GM18861 (cell line): ENCODE measurements at regions not wholly inside any gene's neighbourhood (a gene's known extent, or its start where the extent isn't known, plus 50 kb on each side); places are given as distances from the start of the nearest gene placed in this dataset.

ENCODE experiments used
- ATAC-seq: cut with Tn5 transposase; IDR thresholded peaks from one replicate; pipeline ENCODE4 v1.9.1; 2021; ENCODE audit not compliant: unreplicated experiment

DNA sequence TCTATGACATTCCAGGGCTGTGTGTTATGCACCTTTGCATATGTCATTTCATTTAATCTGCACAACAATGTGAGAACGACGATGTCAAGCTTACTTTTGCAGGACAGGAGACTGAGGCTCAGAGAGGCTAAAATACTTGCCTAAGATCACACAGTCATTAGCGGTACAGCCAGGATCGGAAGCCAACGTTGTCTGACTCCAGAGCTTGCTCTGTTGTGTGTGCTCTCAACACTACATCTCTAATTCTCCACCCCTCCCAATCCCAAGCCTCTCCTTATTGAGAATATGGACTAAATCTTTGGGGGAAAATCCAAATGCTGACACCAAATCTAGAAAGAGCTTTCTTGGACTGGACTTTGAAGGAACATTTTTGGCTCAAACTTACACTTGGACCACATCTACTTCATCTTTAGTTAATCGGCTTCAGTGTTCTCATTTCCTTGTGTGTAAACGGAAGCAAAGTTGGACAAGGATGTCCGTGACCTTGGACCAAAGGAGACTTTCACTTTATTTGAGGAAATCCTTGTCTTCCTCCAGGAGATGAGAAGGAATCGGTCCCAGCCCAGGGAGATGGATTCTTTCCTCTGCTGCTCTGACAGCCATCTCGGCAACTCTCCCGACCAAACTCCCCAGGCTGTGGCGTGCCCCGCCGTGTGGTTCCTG is 242.4 kb downstream of the LPIN1 start:
- no peak for ATAC-seq

DNA sequence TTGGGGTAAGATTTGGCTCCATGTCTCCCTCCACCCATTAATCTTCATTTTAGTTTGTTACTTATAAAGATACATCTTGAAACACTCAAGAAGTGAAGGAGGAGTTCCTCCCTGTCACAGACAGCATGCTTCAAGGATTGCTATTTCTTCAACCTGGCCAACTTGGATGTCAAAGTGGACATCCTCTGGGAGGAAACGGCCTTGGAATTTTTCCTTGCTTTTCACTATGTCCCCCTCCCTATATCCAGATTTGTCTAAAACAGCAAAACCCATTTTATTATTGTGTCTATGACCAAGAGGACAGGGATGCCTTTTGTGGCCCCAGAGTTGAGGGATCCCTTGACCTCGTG is 242.9 kb downstream of the LPIN1 start:
- ATAC-seq: no peak

DNA sequence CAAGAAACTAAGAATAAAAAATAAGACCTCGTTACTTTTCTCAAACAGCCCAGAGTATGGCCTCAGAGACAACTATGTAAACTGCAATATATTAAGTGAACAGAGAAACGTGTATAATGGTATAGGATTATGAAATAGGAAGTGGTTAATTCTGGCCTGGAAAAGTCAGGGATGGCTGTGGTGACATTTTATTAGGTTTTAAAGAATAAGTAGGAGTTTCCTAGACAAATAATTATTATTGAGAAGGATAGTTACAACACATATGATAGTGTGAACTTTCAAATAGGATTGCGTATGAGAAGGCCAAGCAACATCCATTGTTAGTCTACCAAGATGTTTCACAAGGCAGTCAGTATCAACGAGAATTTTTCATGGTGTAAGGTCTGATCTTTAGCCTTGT is 244.1 kb downstream of the LPIN1 start:
- ATAC-seq: no peak

DNA sequence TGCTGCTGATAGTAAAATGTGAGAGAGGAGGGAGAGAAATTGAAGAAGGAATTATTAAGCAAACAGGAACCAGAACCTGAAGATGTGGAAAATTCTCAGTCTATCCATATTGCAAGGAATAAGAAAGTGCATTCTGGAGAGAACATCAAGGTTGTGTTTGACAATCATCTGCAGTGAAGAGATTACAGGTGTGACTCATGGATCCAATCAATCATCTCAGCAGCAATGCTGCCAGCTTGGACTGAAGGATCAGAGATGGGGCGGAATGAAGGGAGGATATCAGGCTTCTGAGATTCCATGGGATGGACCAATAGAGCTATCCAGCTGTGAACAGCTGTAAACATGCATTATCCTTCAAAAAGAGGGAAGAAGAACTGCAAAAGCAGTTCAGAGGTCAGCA is 247.3 kb downstream of the LPIN1 start:
- no peak for ATAC-seq

DNA sequence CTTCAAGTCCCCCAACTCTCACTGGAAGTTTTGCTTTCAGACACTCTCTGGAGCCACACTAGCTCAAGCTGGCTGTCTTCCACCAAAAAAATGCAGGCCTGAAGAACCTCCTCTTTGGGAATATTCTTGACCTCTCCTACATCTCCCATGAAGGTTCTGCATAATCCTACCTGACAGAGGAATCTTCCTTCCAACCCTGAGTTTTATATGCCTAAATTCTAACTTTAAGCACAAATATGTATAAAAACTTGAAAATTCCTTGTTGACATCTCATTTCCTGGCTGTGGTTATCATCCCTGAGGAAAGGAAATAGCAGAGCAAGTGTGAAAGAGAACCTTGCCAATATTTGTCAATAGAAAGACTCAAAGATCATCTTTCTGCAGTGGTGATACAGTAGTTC is 249.0 kb downstream of the LPIN1 start:
- no peak for ATAC-seq

DNA sequence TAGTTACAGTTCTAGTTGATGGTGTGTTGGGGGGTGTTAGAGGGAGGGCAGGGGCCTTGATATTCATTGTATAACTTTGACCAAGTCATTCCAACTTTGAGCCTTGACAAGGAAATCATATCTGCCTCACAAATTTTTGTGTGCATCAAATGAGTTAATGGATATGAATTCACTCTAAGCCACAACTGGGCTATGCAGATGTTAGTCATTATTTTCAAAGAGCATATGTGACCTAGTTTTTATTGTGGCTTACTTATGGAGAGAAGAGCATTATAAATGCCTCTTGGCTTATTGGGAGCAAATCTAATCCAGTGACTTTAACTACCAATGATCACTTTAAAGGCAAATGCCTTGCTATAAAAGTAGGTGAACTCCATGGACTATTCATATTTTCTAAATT is 250.2 kb downstream of the LPIN1 start:
- no peak for ATAC-seq

DNA sequence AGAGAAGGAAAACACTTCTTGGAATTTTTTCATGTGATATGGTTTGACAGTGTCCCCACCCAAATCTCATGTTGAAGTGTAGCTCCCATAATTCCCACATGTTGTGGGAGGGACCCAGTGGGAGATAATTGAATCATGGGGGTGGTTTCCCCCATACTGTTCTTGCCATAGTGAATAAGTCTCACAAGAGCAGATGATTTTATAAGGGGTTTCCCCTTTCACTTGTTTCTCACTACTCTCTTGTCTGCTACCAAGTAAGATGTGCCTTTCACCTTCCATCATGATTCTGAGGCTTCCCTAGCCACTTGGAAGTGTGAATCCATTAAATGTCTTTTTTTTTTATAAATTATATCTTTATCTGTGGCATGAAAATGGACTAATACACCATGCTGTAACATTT is 250.7 kb downstream of the LPIN1 start:
- ATAC-seq: no peak

DNA sequence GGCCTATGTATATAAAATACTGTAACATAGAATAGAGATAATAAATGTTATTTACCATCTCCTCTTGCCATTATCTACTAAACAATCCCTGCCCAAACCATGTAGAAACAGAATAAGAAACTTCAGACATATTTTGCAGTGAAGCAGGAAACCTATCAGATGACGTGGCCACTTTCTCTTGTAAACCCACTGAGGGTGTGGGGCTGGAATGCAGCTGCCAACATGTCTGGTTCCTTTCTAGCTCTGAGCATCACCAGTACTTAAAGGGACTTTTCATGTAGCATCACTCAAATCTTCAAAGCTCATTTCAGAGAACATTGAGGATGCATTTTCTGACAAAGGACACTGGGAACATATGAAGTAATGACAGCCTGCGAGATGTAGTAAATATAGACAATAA is 251.8 kb downstream of the LPIN1 start:
- ATAC-seq: peak; percentile 38

DNA sequence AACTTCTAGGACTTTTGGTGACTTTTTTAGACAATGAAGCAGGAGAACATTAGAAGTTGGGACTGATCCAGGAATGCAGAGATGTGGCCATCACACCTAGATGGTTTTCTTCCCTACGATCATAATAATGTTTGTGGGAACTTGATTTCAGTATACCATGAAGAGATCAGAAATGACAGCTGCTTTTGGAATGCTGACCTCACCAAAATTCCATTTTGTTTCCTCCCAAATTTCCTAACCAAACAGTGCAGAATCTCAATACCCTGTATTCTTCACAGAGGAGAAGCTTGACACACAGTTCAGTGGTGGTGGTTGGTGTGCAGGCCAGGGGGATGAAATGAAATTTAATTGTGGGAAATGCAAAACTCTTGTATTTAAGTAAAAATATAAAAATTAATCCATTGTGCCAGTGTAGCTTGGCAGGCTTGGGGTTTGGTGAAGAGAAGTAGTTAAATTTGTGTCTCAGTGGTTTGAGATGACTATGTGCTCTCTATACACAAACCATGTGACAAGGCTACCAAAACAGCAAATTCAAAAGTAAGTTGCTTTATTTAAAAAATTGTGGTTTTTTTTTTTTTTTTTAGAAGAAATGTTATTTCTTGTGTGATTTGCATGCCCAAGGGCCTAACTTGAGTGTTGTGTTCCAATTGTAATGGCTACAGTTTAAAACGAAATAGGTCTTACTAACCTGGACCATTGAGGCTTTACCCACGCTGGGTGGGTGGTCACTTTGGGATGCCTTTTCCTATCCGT is 252.4 kb downstream of the LPIN1 start:
- peak; percentile 71 for ATAC-seq

DNA sequence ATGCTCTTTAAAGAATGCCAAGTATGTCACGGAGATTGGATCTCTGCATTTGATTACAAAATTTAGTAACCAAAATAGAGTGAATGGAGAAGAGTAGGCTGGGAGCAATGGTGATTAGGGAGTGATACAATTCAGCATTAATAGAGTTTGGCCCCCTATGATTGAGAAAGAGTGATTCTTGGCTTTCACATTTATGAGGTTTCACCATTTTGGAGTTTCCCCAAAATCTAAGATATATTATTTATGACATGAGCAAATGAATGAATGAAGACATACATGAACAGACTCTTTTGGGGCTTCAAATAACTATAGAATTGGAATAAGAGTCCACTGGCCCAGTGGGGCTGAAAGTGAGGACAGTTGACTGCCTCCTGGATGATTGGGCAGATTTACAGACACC is 255.2 kb downstream of the LPIN1 start:
- no peak for ATAC-seq

DNA sequence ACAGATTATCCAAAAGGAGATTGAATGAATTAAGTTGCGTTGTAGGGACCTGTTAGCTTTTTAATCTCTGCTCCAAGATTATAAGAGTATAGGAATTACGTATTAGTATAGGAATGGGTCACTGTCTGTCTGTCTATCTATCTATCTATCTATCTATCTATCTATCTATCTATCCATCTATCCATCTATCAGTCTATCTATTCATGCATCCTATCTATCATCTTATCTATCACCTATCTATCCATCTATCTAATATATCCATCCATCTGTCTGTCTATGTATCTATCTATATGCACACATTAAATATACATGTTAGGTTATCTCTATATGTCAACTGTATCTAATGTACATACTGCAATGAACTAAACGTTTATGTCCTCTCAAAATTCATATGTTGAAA is 255.8 kb downstream of the LPIN1 start:
- no peak for ATAC-seq

DNA sequence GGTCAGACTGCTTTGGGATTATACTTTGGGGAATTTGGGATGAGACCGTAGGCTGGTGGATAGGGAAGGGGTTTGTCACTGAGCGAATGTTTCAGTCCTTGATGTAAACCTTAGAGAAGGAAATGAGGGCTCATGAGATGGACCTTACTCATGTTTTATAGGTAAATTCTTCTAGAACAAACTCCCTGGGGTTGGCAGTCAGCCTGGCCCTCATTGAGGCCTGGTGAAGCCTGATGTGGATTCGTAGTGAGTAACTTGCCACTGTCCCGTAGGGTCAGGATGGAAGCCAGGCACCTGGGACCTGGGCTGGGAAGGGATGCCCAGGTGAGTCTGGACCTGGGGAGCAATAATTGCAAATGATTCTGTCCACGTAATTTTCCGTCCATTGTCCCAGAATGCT is 258.3 kb downstream of the LPIN1 start:
- ATAC-seq: no peak

DNA sequence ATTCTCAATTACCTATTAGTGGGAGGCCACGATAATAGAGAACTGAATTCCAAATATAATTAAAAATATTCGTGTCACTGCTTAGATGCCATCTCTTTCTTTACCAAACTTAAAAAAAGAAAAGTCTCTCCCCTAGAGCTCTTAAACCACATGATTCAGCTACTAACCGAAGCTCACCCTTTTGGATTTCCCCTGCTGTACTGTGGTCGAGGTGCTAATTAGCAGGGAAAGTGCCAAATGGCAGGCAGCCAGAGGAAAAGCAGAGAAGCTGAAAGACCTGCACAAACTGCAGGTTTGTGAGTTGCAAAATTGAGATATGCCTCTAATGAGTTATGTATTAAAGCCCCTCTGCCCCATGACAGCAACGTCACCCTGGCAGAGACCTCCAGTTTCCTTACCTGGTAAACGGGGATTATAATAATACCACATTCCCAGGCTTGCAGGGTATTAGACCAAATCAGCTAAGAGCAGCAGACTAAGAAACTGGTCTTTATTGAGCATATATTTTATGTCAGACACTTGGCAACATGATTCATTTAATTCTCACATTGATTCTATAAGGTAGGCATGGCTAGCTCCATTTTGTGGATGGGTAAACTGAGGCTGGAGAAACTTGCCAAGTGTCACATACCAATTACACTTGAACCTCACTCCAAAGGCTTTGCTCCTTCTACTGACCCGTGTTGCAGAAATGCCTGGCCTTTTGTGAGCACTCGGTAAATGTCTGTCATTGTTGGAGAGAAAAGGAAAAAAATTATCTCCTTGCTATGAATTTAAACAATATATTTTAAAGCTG is 259.7 kb downstream of the LPIN1 start:
- ATAC-seq: peak; percentile 73

DNA sequence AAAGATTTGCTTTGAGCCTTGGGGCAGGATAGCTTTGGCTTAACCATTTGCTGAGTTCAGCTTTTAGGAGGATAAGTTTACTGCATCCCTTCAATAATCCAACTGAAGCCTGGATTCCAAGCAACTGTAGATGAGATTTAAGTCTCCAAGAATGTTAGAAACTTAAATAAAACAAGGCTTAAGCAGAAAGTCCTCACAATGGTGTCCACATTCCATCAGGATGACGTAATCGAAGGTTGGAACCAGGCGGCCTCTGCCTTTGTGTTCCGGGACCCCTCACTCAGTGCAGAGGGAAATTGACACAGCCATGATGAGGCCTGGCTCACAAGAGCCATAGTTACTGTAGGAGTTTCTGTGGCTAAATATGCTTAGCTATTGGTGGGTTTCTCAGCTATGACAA is 260.4 kb downstream of the LPIN1 start:
- ATAC-seq: no peak

DNA sequence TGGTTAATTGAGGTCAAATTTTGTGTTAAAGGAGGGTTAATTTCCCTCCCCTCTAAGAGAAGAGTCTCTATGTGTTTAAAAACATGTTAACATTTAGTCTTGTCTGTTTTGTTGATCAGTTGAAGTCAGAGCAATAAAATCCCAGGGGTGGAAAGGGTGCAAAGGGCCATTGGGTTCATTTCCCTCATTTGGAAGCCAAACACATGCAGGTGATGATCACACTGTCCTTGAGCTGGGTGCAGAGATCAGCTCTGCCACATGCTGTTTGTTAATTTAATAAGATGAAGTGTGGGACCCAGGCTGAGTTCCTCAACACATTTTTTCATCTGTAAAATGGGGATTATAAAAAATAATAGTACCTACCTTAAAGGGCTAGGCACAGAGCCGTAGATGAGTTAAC is 260.9 kb downstream of the LPIN1 start:
- no peak for ATAC-seq

DNA sequence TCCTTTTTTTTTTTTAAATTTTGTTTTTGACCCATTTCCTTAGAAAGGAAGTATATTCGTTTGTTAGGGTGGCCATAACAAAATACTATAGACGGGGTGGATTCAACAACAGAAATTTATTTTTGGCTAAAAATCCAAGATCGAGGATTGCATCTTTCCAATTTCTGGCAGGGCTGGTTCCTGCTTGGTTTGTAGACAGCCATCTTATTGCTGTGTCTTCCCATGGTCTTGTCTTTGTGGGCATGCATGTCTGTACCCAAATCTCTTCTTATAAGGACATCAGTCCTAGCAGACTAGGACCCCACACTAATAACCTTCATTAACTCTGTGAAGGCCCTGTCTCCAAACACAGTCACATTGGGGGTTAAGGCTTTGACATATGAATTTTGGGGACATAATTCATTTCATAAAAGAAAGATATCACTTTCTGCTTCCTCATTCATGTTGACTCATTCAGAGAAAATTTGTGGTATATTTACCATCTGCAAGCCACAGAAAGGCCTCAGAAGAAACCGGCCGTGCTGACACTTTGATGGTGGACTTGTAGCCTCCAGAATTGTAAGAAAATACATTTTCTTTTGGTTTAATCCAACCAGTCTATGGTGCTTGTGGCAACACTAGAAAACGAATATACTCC is 262.1 kb downstream of the LPIN1 start:
- peak; percentile 72 for ATAC-seq

DNA sequence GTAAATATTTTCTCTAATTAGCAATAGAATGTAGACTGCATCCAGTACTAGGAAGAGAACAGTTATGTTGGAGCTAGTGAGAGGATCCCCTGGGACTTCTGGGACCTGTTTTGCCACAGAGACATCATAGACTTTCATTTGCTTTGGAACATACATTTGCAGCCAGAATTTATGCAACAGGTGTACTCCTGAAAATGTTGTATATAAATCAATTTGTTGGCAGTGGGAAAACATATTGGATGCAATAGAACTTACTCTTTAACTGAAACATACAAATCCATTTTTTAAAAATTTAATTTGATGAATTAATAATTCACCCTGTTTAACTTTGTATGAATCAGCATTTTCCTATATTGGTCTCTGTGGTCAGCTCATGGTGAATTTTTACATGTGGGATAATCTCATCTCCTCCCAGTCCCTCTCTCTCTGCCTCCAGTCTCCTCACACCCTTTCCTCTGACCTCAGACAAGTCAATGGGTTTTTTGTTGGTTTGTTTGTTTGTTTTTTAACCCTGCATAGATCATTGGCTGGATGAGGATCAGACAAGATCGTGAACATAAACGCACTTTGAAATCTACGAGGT is 263.0 kb downstream of the LPIN1 start:
- no peak for ATAC-seq

DNA sequence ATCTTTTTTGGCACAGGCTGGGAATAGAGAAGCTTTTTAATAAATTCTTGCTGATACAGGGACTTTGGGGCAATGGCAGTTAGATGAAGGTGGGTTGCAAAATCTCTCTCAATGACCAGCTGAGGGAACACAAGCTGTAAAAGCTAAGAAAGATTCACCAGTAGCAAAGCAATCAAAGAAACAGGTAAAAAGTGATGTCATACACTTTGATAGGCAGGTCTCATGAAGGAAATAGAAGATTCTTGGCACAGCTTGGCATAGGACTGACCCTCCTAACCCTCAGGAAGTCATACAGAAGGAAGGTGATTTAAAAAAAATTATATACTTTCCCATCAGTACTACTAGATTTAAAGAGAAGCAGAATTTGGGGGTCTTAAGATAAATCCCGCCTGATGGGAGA is 263.6 kb downstream of the LPIN1 start:
- no peak for ATAC-seq

DNA sequence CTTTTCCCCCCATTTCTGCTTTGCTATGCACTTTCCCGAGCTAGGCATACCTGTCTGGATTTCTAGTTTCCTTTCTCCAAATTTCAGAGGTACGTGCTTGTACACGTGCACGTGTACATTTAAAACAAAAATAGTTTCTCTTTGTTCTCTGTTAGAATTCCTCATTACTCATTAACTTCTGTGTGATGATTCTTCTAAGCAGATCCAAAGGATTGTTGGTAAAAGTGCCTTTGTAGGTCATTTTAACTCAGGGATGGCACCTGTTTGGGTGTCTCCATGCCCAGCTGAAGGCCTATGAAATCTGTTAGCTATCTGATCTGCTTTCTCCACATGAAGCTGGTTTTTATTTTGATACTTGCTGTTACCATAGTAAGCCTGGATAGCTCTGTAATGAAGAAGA is 264.3 kb downstream of the LPIN1 start:
- no peak for ATAC-seq

DNA sequence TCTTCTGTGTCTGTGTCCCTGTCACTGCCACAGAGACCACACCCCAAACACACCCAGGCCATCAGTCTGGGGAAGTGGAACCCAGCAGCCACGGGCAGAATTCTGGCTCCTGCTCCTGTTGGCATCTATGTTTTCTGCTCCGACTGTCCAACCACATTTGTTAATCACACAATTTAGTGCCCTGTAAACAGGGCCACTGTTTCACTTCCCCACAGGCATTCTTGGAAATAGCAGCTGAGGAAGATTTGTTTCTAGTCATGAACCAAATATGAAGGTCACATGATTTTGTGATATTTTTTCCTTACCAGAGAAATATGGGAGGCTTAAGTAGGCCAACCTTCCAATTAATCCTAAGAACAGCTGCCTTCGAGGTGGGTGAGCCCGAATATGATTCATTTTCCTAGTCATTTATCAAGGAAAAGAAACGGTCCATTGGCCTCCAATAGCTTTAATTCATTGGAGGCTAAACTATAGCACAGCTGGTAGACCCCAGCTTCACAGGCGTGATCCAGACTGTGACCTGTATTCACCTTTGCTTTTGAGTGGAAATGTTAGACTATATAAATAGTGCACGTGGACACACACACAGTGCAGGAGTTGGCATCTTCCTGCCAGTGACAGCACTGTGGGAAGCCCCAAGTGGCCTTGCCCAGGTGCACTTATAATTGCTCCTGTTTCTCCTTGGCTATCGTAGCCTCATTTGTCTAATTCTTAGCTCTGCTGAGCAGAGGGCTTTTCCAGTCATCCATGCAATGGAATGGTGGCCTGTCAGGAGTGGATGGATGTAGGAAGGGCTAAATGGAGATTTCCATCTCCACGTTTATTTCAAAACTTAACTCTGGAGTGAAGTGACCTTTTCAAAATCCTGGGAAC is 267.9 kb downstream of the LPIN1 start:
- ATAC-seq: no peak
